Lung (tissue), 11 donors: ENCODE measurements at regions not wholly inside any gene's neighbourhood (a gene's known extent, or its start where the extent isn't known, plus 50 kb on each side); places are given as distances from the start of the nearest gene placed in this dataset.

Experiments used
- ATAC-seq: fragments of 200-7000 bp; cut with Tn5 transposase; one replicate; pipeline ENCODE4 v1.9.1; 2020; ENCODE audit warnings: moderate number of reproducible peaks; ENCODE audit not compliant: insufficient read depth, low FRiP score
- DNase-seq, 3 donors: peaks; one replicate each; pipeline ENCODE4 v3.0.0-alpha.2; 2013 to 2017
- H3K27ac ChIP-seq, 2 donors: one replicate each; pipeline ENCODE4 v1.5.1; 2013; ENCODE audit warnings: mild to moderate bottlenecking in 2 of 2, moderate library complexity in 2 of 2, control low read depth in 1 of 2, inconsistent platforms in 1 of 2, low read depth in 1 of 2, low read length in 1 of 2
- H3K27me3 ChIP-seq, 3 donors: one replicate each; pipeline ENCODE4 v1.5.1; 2013; ENCODE audit warnings: low read length in 2 of 3; ENCODE audit not compliant: control insufficient read depth in 3 of 3, insufficient read depth in 3 of 3
- H3K36me3 ChIP-seq, 4 donors: one replicate each; pipeline ENCODE4 v1.5.1; 2013; ENCODE audit warnings: low read length in 4 of 4, mild to moderate bottlenecking in 1 of 4, moderate library complexity in 1 of 4; ENCODE audit not compliant: control insufficient read depth in 4 of 4, insufficient read depth in 4 of 4
- H3K4me1 ChIP-seq, 5 donors: one replicate each; pipeline ENCODE4 v1.5.1; 2013; ENCODE audit warnings: low read length in 5 of 5, mild to moderate bottlenecking in 2 of 5, moderate library complexity in 1 of 5; ENCODE audit not compliant: control insufficient read depth in 5 of 5, insufficient read depth in 5 of 5
- H3K4me3 ChIP-seq: one replicate; pipeline ENCODE4 v1.5.1; 2013; ENCODE audit warnings: mild to moderate bottlenecking, control low read depth, moderate library complexity
- H3K9ac ChIP-seq, 2 donors: one replicate each; pipeline ENCODE4 v1.5.1; 2013; ENCODE audit warnings: low read length in 2 of 2, control low read depth in 1 of 2; ENCODE audit not compliant: insufficient read depth in 1 of 2
- H3K9me3 ChIP-seq, 4 donors: one replicate each; pipeline ENCODE4 v1.5.1; 2013; ENCODE audit warnings: low read length in 3 of 4, mild to moderate bottlenecking in 1 of 4, moderate library complexity in 1 of 4; ENCODE audit not compliant: control insufficient read depth in 4 of 4, insufficient read depth in 3 of 4
- CTCF ChIP-seq: IDR thresholded peaks from 2 replicates; pipeline ENCODE4 v1.5.1; 2012; ENCODE audit warnings: mild to moderate bottlenecking; ENCODE audit errors: control extremely low read depth, extremely low read depth
- WGBS, 2 donors: extraction: QIAGEN DNeasy Blood & Tissue Kit; methylation state at CpG; one replicate each; pipeline ENCODE4 v1.1.7; 2013; 5-methylcytosine and 5-hydroxymethylcytosine counted together
- donor health status: control.
- donor health status: control.
- donor health status: Bipolar disorder and iron deficiency.
- donor health status: healthy.
- donor health status: DM: yes; HTN: yes; CAD: no.

- Histone ChIP-seq H3K4me1 (peaks cover 0 to 5% (median 0%) of the 10 kb centered on the region in 5 donors), H3K9ac (no peak overlapping the region), H3K27ac (no peak overlapping the region), H3K36me3 (no peaks in the 10 kb centered on the region), H3K27me3 (no peaks in the 10 kb centered on the region), H3K4me3 (no peak overlapping the region), H3K9me3 (no peaks in the 10 kb centered on the region)
- DNase-seq = no peak
- no peak for ATAC-seq
- no peak for TF ChIP-seq CTCF
Measured at GRCh38 chr7:96562966-96563365, 146.7 kb downstream of the SEM1 start.

- DNase-seq (no peak), ATAC-seq (no peak)
- no peak overlapping the region for H3K4me3 ChIP-seq
- no peak overlapping the region for H3K27ac ChIP-seq
- H3K9ac ChIP-seq = no peak overlapping the region
- 68 to 71% methylated on average over 4 of the region's 4 CpGs for WGBS, 2 donors
- no peaks in the 10 kb centered on the region for H3K9me3 ChIP-seq
- TF ChIP-seq CTCF = no peak
- H3K36me3 ChIP-seq = no peaks in the 10 kb centered on the region
- peaks cover 0 to 5% (median 0%) of the 10 kb centered on the region in 5 donors for H3K4me1 ChIP-seq
- no peaks in the 10 kb centered on the region for H3K27me3 ChIP-seq
Measured at GRCh38 chr7:96562458-96562857, 147.2 kb downstream of the SEM1 start.

GRCh38 chr7:96561892-96562291 is 147.8 kb downstream of the SEM1 start:
- Histone ChIP-seq H3K27me3 (no peaks in the 10 kb centered on the region), H3K36me3 (no peaks in the 10 kb centered on the region), H3K27ac (no peak overlapping the region), H3K9me3 (no peaks in the 10 kb centered on the region), H3K4me1 (peaks cover 0 to 5% (median 0%) of the 10 kb centered on the region in 5 donors), H3K4me3 (no peak overlapping the region), H3K9ac (no peak overlapping the region)
- DNase-seq (no peak), ATAC-seq (no peak)
- TF ChIP-seq CTCF = no peak
- 94 to 95% methylated on average over 1 of the region's 1 CpG for WGBS, 2 donors

- H3K27ac ChIP-seq = no peak overlapping the region
- DNase-seq = peak; percentile 21 to 81 (median 23)
- no peak for ATAC-seq
Measured at GRCh38 chr7:96558530-96558929, 151.1 kb downstream of the SEM1 start.

More at GRCh38 chr7:96558530-96558929, 151.1 kb downstream of the SEM1 start:
- no peaks in the 10 kb centered on the region for H3K27me3 ChIP-seq
- no peak overlapping the region for H3K4me3 ChIP-seq
- no peak overlapping the region for H3K9ac ChIP-seq
- peaks cover 0 to 5% (median 0%) of the 10 kb centered on the region in 5 donors for H3K4me1 ChIP-seq
- no peaks in the 10 kb centered on the region for H3K36me3 ChIP-seq
- 73 to 75% methylated on average over 2 of the region's 2 CpGs for WGBS, 2 donors
- no peaks in the 10 kb centered on the region for H3K9me3 ChIP-seq
- TF ChIP-seq CTCF = no peak
